OCI-LY3 (cell line): ENCODE measurements at regions not wholly inside any gene's neighbourhood (a gene's known extent, or its start where the extent isn't known, plus 50 kb on each side); places are given as distances from the start of the nearest gene placed in this dataset.

Source experiments
- CTCF ChIP-seq: fragments of 200-600, 300-600 bp; sonication (generic); IDR thresholded peaks from 2 replicates; pipeline ENCODE4 v1.5.1; 2014; ENCODE audit warnings: antibody characterized with exemption, low read length, low read depth
- EZH2phosphoT487 ChIP-seq: fragments of 200-600 bp; shearing (Covaris generic); IDR thresholded peaks from 2 replicates; pipeline ENCODE4 v1.6.1; 2018; ENCODE audit warnings: antibody characterized with exemption, mixed run types, low read depth

- TF ChIP-seq CTCF = no peak
- TF ChIP-seq EZH2phosphoT487 = no peak
Measured at GRCh38 chr2:8296306-8296705, 385.6 kb upstream of the ID2 start.
